Mesothelial cell of epicardium (in vitro differentiated cells): ENCODE measurements at regions not wholly inside any gene's neighbourhood (a gene's known extent, or its start where the extent isn't known, plus 50 kb on each side); places are given as distances from the start of the nearest gene placed in this dataset.
A peak's percentile ranks its signal among the peaks of the same experiment; 100 is the strongest.
"Not testable (repeated sequence)": the region's sequence is repeated elsewhere in the genome, so short reads cannot be mapped to it uniquely, and the experiment has no call there.

Experiments
- DNase-seq, 2 experiments: peaks; one replicate each; pipeline ENCODE4 v3.0.0; 2021; ENCODE audit warnings: low spot score in 2 of 2; ENCODE audit not compliant: unreplicated experiment in 2 of 2
- H3K27ac Mint-ChIP-seq: 2 replicates; pipeline ENCODE4 v1.8.0; 2021; ENCODE audit warnings: mixed read lengths
- H3K27me3 Mint-ChIP-seq: 2 replicates; pipeline ENCODE4 v1.8.0; 2021; ENCODE audit warnings: low read depth, mixed read lengths
- H3K36me3 Mint-ChIP-seq: 2 replicates; pipeline ENCODE4 v1.8.0; 2021; ENCODE audit warnings: mixed read lengths
- H3K4me1 Mint-ChIP-seq: 2 replicates; pipeline ENCODE4 v1.8.0; 2021; ENCODE audit warnings: mixed read lengths
- H3K4me3 Mint-ChIP-seq: 2 replicates; pipeline ENCODE4 v1.8.0; 2021; ENCODE audit warnings: mild to moderate bottlenecking, moderate library complexity, mixed read lengths
- H3K9me3 Mint-ChIP-seq: 2 replicates; pipeline ENCODE4 v1.8.0; 2021; ENCODE audit warnings: mixed read lengths
- CTCF ChIP-seq: fragments of 200-600 bp; sonication (generic); IDR thresholded peaks from one replicate; pipeline ENCODE4 v1.5.0; 2021; ENCODE audit warnings: antibody characterized with exemption; ENCODE audit not compliant: unreplicated experiment

GRCh38 chr14:53621433-53621832, 335.2 kb downstream of the BMP4 start:
- Mint-ChIP-seq H3K27me3 (peaks cover 3% of the 10 kb centered on the region), H3K9me3 (no peaks in the 10 kb centered on the region), H3K27ac (no peak overlapping the region), H3K4me3 (no peak overlapping the region), H3K4me1 (peaks cover 31% of the 10 kb centered on the region), H3K36me3 (no peaks in the 10 kb centered on the region)
- DNase-seq, result no peak
- no peak for TF ChIP-seq CTCF

- Mint-ChIP-seq H3K9me3 (no peaks in the 10 kb centered on the region), H3K27ac (no peak overlapping the region), H3K27me3 (peaks cover 3% of the 10 kb centered on the region), H3K4me3 (no peak overlapping the region), H3K4me1 (peaks cover 31% of the 10 kb centered on the region), H3K36me3 (no peaks in the 10 kb centered on the region)
- no peak for DNase-seq
- TF ChIP-seq CTCF, result no peak
These were observed 335.7 kb downstream of the BMP4 start for GRCh38 chr14:53620890-53621289.

GRCh38 chr14:53620317-53620716, 336.3 kb downstream of the BMP4 start:
- DNase-seq, result no peak
- Mint-ChIP-seq H3K27ac (peak overlapping the region; percentile 76), H3K9me3 (no peaks in the 10 kb centered on the region), H3K27me3 (peaks cover 3% of the 10 kb centered on the region), H3K36me3 (no peaks in the 10 kb centered on the region), H3K4me3 (no peak overlapping the region), H3K4me1 (peaks cover 31% of the 10 kb centered on the region)
- TF ChIP-seq CTCF, result no peak

GRCh38 chr14:53619691-53620231, 336.9 kb downstream of the BMP4 start:
- DNase-seq, result no peak
- Mint-ChIP-seq H3K4me3 (no peak overlapping the region), H3K9me3 (no peaks in the 10 kb centered on the region), H3K27ac (peak overlapping the region; percentile 76), H3K36me3 (no peaks in the 10 kb centered on the region), H3K27me3 (peaks cover 3% of the 10 kb centered on the region), H3K4me1 (peaks cover 31% of the 10 kb centered on the region)
- no peak for TF ChIP-seq CTCF

- H3K4me3 Mint-ChIP-seq, H3K27me3 Mint-ChIP-seq, H3K9me3 Mint-ChIP-seq, H3K36me3 Mint-ChIP-seq, DNase-seq, H3K27ac Mint-ChIP-seq: not testable (repeated sequence)
- peaks cover 18% of the 10 kb centered on the region for H3K4me1 Mint-ChIP-seq
These were observed 340.1 kb downstream of the BMP4 start for GRCh38 chr14:53616536-53616935.

GRCh38 chr14:53615252-53615651, 341.4 kb downstream of the BMP4 start:
- peaks cover 3% of the 10 kb centered on the region for H3K27me3 Mint-ChIP-seq

More at GRCh38 chr14:53615252-53615651, 341.4 kb downstream of the BMP4 start:
- TF ChIP-seq CTCF, result no peak
- Mint-ChIP-seq H3K27ac (no peak overlapping the region), H3K9me3 (no peaks in the 10 kb centered on the region), H3K4me3 (no peak overlapping the region), H3K4me1 (peaks cover 14% of the 10 kb centered on the region), H3K36me3 (no peaks in the 10 kb centered on the region)
- DNase-seq, result no peak
